ENCODE measurements at regions not wholly inside any gene's neighbourhood (a gene's known extent, or its start where the extent isn't known, plus 50 kb on each side); places are given as distances from the start of the nearest gene placed in this dataset.
A peak's percentile ranks its signal among the peaks of the same experiment; 100 is the strongest.

- DNase-seq (ENCODE audit: low read depth) = no peak
Observed at GRCh38 chr1:87878873-87879272, 550.2 kb downstream of the LMO4 start.

DNA sequence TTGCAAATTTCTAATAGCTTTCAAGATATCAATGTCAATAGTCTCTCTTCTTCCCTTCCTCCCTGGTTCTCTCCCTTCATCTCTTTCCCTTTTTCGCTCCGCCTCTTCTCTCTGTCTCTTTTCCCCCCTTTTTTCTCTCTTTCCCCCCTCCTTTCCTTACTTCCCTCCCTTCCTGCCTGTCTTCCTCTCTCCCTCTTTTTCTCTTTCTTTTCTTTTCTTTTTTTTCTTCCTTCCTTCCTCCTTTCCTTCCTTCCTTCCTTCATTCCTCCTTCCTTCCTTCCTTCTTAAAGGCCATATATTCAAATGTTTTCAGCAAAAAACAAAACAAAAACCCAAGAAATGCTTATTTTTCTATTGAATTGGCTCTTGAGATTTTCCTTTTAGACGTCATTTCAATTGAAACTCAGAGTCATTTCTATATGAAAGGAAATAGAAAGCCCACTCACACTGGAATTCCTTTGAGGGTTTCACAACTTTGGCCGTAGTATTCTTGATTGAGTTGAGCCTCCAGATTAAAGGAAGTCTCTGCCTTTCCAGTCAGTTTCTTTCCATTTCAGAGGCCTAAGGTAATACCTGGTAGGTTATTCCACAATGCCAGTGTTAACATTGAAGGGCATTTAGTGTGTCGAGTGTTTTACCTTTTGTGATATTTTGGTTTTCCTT lies 551.5 kb downstream of the LMO4 start:
- DNase-seq (ENCODE audit: low read depth) = no peak

- DNase-seq (ENCODE audit: low read depth) = no peak
Observed at GRCh38 chr1:87880764-87881163, 552.1 kb downstream of the LMO4 start.

- no peak for DNase-seq (ENCODE audit: low read depth)
Observed at GRCh38 chr1:87883906-87884305, 555.2 kb downstream of the LMO4 start.

- DNase-seq (ENCODE audit: low read depth) = no peak
Observed at GRCh38 chr1:87884581-87884980, 555.9 kb downstream of the LMO4 start.

DNA sequence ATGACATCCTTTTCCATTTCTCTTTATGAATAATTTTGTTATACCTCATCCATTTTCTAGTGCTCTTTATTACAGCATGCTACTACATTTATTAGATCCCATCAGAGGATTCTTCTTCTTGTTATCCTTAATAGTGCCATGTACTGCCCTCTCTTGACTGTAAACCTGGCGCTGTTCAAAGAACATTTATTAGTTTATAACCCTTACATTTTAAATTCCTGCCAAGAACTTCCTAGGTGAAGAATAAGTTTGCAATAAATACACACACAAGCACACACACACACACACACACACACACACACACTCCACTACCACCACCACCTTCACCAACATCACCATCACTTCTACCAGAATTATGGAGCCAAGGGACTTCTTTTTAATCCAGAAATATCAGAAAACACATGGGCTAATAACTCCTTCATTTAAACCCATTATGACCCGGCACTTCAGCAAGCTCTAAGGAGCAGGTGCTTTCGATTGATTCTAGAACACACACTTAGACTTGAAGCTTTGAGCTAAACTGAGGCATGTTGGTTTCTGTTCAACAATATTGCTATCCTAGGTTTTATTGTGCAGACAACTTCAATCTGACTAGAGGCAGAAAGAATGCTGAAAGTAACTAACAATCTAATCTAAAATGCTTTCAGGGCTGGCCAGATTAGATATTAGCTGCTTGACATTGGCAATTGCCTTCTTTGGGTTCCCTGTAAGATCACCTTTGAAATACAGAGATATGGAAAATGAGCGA lies 556.8 kb downstream of the LMO4 start:
- DNase-seq (ENCODE audit: low read depth) = no peak

DNA sequence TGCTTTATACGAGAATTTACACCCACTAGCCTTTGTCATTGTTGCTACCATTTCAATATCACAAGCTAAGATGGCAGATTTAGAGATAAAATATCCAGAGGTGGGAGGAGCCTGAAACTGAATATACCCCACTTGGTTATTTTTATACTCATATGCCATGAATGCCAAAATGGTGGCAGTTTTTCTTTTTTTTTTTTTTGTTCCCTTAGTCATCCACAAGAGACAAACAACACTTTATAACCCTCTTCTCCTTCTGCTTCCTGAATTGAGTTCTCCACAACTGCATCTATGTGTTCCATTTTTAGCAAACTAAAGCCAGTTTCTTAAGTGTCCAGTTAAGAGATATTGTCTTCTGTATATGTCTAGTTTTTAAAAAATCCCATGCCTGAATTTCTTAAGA lies 558.4 kb downstream of the LMO4 start:
- no peak for DNase-seq (ENCODE audit: low read depth)

- DNase-seq (ENCODE audit: low read depth) = peak; percentile 97
Observed at GRCh38 chr1:87888446-87888845, 559.8 kb downstream of the LMO4 start.

DNA sequence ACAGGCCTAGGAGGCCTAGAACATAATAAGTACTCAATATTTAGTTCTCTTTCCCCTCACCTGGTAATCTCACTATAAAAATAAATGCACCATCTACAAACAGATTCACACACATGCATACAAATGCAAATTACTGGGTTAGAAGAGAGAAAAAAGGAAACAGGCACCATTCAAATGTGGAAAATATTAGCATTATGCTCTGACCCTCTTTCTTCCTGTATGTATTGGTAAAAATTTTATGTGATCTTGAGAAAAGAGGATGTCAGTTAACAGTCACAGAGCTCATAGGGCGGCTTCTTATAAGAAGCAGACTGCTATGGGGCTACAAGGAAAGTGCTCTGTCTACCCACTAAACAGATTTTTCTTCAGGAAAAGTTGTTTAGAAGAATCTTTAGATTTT lies 565.4 kb downstream of the LMO4 start:
- no peak for DNase-seq (ENCODE audit: low read depth)

GRCh38 chr1:87897481-87897880 lies 568.8 kb downstream of the LMO4 start:
- no peak for DNase-seq (ENCODE audit: low read depth)

DNA sequence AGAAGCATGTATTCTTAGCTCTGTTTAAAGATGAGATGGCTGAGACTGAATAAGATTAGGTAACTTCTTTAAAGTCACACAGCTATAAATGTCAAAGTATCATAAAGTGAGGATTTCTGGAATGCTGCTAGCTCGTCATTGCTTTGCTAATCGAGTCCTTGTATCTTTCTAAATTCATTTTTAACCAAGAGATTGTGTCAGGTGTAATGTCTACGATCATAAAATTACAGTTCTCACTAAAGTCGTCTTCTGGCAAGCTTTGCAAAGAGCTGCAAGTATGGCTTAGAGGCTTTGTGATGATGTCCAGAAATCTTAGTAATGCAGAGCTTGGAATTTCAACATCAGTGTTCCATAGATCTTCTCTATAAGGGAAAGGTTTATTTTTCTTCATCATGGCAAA lies 569.8 kb downstream of the LMO4 start:
- DNase-seq (ENCODE audit: low read depth) = no peak

- peak; percentile 51 for DNase-seq (ENCODE audit: low read depth)
Observed at GRCh38 chr1:87899017-87899416, 570.3 kb downstream of the LMO4 start.

GRCh38 chr1:87899746-87900145 lies 571.1 kb downstream of the LMO4 start:
- no peak for DNase-seq (ENCODE audit: low read depth)

DNA sequence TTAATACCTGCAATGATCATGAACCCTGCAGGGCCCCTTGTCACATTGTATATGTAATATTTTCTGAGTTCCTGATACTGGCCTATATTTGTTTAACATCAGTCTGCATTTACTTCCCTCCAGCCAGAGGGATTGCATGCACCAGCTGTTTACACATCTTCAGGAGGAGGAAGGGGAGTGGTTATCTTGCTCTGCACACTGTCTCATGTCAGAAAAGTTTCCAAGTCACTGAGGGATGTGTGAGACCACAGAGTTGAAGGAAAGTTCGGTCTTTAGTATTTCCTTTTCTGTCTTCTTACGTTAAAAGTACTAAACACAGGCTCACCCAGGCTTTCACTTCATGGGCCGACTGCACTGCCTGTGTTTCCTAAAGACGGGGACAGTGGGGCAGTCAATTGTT lies 574.1 kb downstream of the LMO4 start:
- no peak for DNase-seq (ENCODE audit: low read depth)

- no peak for DNase-seq (ENCODE audit: low read depth)
Observed at GRCh38 chr1:87903242-87903641, 574.6 kb downstream of the LMO4 start.

GRCh38 chr1:87904651-87905050 lies 576.0 kb downstream of the LMO4 start:
- no peak for DNase-seq (ENCODE audit: low read depth)

GRCh38 chr1:87905651-87906050 lies 577.0 kb downstream of the LMO4 start:
- no peak for DNase-seq (ENCODE audit: low read depth)

- no peak for DNase-seq (ENCODE audit: low read depth)
Observed at GRCh38 chr1:87906078-87906477, 577.4 kb downstream of the LMO4 start.

GRCh38 chr1:87913361-87913760 lies 584.7 kb downstream of the LMO4 start:
- DNase-seq (ENCODE audit: low read depth) = no peak

GRCh38 chr1:87914396-87914795 lies 585.7 kb downstream of the LMO4 start:
- no peak for DNase-seq (ENCODE audit: low read depth)

DNA sequence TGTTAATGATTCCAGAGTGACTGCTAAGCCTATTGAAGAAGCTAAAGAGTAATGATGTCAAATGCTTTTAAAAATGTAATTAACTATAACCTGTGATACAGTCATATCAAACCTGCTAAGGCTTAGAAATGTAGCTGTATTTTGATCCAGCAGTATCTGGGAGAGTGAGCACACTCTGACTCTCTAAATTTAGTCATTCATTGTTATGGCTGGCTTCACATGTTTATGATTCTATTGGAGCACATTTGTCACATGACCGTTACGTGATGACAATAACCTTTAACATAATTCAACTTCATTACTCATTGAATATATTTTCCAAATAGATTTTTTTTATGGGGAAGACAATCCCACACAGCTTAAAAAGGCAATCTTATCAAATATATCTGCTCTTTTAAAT lies 587.1 kb downstream of the LMO4 start:
- DNase-seq (ENCODE audit: low read depth) = no peak

DNA sequence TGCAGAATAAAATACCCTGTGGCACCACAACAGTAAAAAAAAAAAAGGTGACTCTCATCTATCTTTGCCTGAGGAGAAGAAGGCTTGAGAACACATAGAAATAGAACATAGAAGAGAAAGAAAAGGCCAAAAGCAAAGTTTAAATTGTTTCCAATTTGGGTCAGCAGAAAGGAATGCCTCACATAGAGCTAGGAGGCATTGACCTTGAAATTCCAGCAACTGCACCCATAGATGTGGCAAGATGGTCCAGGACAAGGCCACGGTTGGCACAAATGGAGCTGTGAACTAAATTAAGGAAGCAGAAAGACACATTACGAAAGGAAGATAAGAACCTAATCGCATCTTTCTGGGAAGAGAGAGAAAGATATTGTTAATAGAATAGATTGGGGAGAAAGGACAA lies 588.3 kb downstream of the LMO4 start:
- peak; percentile 74 for DNase-seq (ENCODE audit: low read depth)

GRCh38 chr1:87918398-87918797 lies 589.7 kb downstream of the LMO4 start:
- no peak for DNase-seq (ENCODE audit: low read depth)

- DNase-seq (ENCODE audit: low read depth) = no peak
Observed at GRCh38 chr1:87922885-87923284, 594.2 kb downstream of the LMO4 start.

Measured in renal cortical epithelial cell (primary cell).